BE2C (cell line): ENCODE measurements at regions not wholly inside any gene's neighbourhood (a gene's known extent, or its start where the extent isn't known, plus 50 kb on each side); places are given as distances from the start of the nearest gene placed in this dataset.

Experiments
- DNase-seq: peaks from one replicate; pipeline ENCODE4 v3.0.0-alpha.2; 2020
- H3K27me3 ChIP-seq: fragments of 250-450 bp; sonication (Bioruptor Pico); 2 replicates; pipeline ENCODE4 v1.5.1; 2020; ENCODE audit warnings: mild to moderate bottlenecking
- H3K36me3 ChIP-seq: fragments of 250-450 bp; sonication (Bioruptor Pico); 2 replicates; pipeline ENCODE4 v1.5.1; 2020; ENCODE audit warnings: mild to moderate bottlenecking
- H3K4me1 ChIP-seq: fragments of 250-450 bp; sonication (Bioruptor Pico); 2 replicates; pipeline ENCODE4 v1.5.1; 2020
- H3K4me3 ChIP-seq: 2 replicates; pipeline ENCODE4 v1.5.1; 2011; ENCODE audit warnings: low read depth, low read length
- H3K9me3 ChIP-seq: fragments of 250-450 bp; sonication (Bioruptor Pico); 2 replicates; pipeline ENCODE4 v1.5.1; 2020
- TF ChIP-seq, protein P1 (sequence below): IDR thresholded peaks from 2 replicates; pipeline ENCODE4 v1.5.1; 2012; ENCODE audit warnings: mild to moderate bottlenecking, low read depth, low read length

DNA sequence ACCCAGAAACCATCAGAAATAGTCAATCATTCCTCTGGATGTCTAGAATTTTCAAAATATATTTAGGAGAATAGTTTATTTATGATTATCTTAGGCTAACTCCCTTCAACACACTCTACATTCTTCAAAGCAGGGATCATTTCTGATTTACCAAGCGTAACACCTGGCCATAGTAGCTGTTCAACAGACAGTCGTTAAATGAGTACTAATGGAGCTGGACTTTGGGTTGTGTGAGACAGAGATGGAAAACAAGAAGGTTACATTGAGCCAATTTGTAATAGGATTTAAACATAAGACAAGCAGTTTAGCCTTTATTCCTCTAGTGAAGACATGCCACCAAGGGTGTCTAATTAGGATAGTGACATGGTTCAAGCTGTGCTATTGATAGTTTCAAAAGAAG, 129.2 kb upstream of the ANO3 start:
- TF ChIP-seq, protein P1, sequence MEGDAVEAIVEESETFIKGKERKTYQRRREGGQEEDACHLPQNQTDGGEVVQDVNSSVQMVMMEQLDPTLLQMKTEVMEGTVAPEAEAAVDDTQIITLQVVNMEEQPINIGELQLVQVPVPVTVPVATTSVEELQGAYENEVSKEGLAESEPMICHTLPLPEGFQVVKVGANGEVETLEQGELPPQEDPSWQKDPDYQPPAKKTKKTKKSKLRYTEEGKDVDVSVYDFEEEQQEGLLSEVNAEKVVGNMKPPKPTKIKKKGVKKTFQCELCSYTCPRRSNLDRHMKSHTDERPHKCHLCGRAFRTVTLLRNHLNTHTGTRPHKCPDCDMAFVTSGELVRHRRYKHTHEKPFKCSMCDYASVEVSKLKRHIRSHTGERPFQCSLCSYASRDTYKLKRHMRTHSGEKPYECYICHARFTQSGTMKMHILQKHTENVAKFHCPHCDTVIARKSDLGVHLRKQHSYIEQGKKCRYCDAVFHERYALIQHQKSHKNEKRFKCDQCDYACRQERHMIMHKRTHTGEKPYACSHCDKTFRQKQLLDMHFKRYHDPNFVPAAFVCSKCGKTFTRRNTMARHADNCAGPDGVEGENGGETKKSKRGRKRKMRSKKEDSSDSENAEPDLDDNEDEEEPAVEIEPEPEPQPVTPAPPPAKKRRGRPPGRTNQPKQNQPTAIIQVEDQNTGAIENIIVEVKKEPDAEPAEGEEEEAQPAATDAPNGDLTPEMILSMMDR: no peak
- no peak overlapping the region for H3K4me3 ChIP-seq
- H3K27me3 ChIP-seq: no peaks in the 10 kb centered on the region
- H3K36me3 ChIP-seq: no peaks in the 10 kb centered on the region
- H3K9me3 ChIP-seq: no peaks in the 10 kb centered on the region
- no peak for DNase-seq
- H3K4me1 ChIP-seq: no peaks in the 10 kb centered on the region

DNA sequence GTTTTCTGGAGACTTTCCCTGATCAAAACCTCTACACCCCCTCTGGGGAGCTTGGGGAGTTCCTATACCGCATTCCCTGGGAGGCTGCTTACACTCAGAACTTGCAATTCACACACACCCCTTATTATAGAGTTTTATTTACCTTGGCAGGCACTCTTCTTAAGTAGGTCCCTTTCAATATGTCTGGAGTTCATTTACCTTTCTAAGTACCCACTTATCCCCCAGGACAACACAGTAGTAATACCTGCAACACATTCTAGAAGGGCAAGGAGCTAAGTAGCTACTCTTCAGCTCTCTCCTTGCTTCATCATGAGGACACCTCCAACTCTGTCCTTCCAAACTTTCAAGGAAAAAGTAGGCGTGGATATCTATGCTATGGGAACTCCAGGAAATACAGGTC, 127.8 kb upstream of the ANO3 start:
- no peak for DNase-seq
- no peaks in the 10 kb centered on the region for H3K36me3 ChIP-seq
- TF ChIP-seq, protein P1: no peak
- H3K9me3 ChIP-seq: no peaks in the 10 kb centered on the region
- H3K4me3 ChIP-seq: no peak overlapping the region
- no peaks in the 10 kb centered on the region for H3K27me3 ChIP-seq
- H3K4me1 ChIP-seq: no peaks in the 10 kb centered on the region

GRCh38 chr11:26204839-26205238, 127.1 kb upstream of the ANO3 start:
- Histone ChIP-seq H3K4me3 (no peak overlapping the region), H3K36me3 (no peaks in the 10 kb centered on the region), H3K27me3 (no peaks in the 10 kb centered on the region), H3K9me3 (no peaks in the 10 kb centered on the region), H3K4me1 (no peaks in the 10 kb centered on the region)
- no peak for DNase-seq
- TF ChIP-seq, protein P1: no peak

DNA sequence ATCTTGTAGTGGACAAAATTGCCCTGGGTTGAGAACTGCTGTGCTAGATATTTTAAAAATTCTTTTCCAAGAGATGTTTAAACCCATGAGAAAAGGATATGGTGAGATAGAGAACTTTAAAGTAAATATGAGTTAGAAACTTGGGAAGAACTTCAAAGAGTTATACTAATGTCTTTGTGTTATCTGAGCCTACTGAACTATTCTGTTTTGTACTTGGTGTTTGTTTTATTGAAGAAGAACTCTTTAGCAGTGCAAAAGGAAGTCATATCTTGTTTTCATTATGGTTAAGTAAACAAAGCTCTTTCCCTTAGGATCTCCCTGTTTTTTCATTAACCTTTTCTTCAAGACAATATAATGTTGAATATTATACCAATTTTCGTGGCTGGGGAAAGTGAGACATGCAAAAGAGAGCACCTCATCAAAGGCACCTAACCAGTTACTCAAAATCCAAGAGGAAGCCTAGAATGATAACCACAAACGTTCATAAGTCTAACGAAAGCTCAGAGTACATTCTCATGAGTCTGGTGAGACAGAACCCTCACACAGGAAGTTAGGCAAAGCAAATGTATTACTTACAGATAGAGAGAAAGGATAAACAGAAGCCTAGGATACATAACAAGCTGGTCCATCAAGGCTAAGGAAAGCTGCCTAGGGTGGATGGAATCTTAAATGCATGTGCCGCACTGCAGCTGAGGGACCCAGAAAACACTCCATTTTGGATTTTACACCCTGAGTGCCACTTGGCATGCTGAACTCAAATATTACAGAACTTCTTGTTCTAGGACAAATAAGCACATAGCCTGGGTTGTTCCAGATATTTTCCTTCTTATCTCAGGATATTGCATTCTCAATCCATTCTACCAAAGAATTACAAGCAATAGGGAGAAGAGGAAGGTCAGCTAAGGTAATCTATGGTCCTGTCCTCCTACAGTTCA, 112.5 kb upstream of the ANO3 start:
- Histone ChIP-seq H3K36me3 (no peaks in the 10 kb centered on the region), H3K4me1 (no peaks in the 10 kb centered on the region), H3K4me3 (no peak overlapping the region), H3K27me3 (no peaks in the 10 kb centered on the region), H3K9me3 (no peaks in the 10 kb centered on the region)
- no peak for DNase-seq
- TF ChIP-seq, protein P1: no peak

DNA sequence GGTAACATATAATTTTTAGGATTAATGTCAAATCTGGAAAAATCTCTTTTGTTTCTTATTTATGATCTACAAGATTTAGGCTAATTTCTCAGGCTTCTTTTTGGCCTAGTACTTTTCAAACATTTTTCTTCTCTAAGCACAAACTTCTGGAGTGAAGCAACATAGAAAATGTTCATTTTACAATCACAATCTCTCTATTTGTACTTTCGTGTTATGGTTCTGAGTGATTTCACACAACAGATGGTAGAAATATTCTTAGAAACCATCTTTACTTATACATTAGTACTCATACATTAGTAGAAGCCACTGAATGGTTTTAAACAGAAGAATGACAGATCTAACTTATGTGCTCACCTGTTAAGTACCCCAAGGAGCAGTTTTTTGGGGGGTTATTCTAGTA, 106.3 kb upstream of the ANO3 start:
- Histone ChIP-seq H3K4me3 (no peak overlapping the region), H3K4me1 (no peaks in the 10 kb centered on the region), H3K36me3 (no peaks in the 10 kb centered on the region), H3K27me3 (no peaks in the 10 kb centered on the region), H3K9me3 (no peaks in the 10 kb centered on the region)
- no peak for DNase-seq
- TF ChIP-seq, protein P1: no peak

- DNase-seq: no peak
- TF ChIP-seq, protein P1: peak; percentile 36
- H3K9me3 ChIP-seq: no peaks in the 10 kb centered on the region
- H3K27me3 ChIP-seq: no peaks in the 10 kb centered on the region
- no peaks in the 10 kb centered on the region for H3K4me1 ChIP-seq
- no peak overlapping the region for H3K4me3 ChIP-seq
- no peaks in the 10 kb centered on the region for H3K36me3 ChIP-seq
Observed at GRCh38 chr11:26227301-26227746, 104.6 kb upstream of the ANO3 start.
